T-helper 17 cell (primary cell): ENCODE measurements at regions not wholly inside any gene's neighbourhood (a gene's known extent, or its start where the extent isn't known, plus 50 kb on each side); places are given as distances from the start of the nearest gene placed in this dataset.

ENCODE experiments used
- ATAC-seq: fragments of 150-1000 bp; cut with Tn5 transposase; 2 replicates; pipeline ENCODE4 v1.10.0; 2021; ENCODE audit warnings: mild to moderate bottlenecking, moderate library complexity
- DNase-seq, 3 donors: peaks; one replicate each; pipeline versions ENCODE4 v3.0.0 to v3.0.0-alpha.2; 2020 to 2021
- H3K9me3 ChIP-seq: one replicate; pipeline ENCODE4 v1.7.0; 2013; ENCODE audit warnings: low read length, mild to moderate bottlenecking; ENCODE audit not compliant: control insufficient read depth, poor library complexity, severe bottlenecking
- H3K27ac Mint-ChIP-seq: one replicate; pipeline ENCODE4 v1.8.0; 2022; ENCODE audit warnings: mild to moderate bottlenecking, moderate library complexity, mixed read lengths
- H3K27me3 Mint-ChIP-seq: one replicate; pipeline ENCODE4 v1.8.0; 2022; ENCODE audit warnings: mixed read lengths
- H3K36me3 Mint-ChIP-seq: one replicate; pipeline ENCODE4 v1.8.0; 2022; ENCODE audit warnings: low read depth, mixed read lengths
- H3K4me1 Mint-ChIP-seq: one replicate; pipeline ENCODE4 v1.8.0; 2022; ENCODE audit warnings: mild to moderate bottlenecking, mixed read lengths
- H3K4me3 Mint-ChIP-seq: one replicate; pipeline ENCODE4 v1.8.0; 2022; ENCODE audit warnings: mild to moderate bottlenecking, moderate library complexity, mixed read lengths

GRCh38 chrX:42954880-42955279 lies 176.9 kb upstream of the PPP1R2C start:
- Mint-ChIP-seq H3K36me3 (no peaks in the 10 kb centered on the region), H3K27me3 (no peaks in the 10 kb centered on the region), H3K4me3 (no peak overlapping the region), H3K27ac (no peak overlapping the region), H3K4me1 (peaks cover 8% of the 10 kb centered on the region)
- ATAC-seq (no peak), DNase-seq (no peak)
- no peaks in the 10 kb centered on the region for H3K9me3 ChIP-seq

DNA sequence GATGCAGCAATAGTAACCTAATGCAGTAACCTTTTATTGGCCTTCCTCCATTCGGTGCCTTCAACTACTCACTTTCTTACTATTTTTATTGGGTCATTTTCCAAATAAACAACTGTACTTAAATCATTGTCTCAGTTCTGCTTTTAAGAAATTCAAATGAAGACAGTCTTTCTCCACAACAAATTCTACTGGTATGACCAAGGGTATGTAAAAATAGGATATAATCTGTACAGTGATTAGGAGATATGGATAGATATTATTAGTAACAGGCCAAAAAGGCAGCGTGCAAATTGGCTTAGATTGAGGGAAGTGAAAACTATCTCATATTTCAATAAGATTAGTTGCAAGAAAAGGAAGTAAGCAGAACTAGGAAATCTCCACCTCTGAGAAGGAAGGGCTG lies 177.4 kb upstream of the PPP1R2C start:
- Mint-ChIP-seq H3K4me1 (peaks cover 8% of the 10 kb centered on the region), H3K27ac (peak overlapping the region; percentile 32), H3K4me3 (no peak overlapping the region), H3K27me3 (no peaks in the 10 kb centered on the region), H3K36me3 (no peaks in the 10 kb centered on the region)
- DNase-seq, result no peak
- no peak for ATAC-seq
- no peaks in the 10 kb centered on the region for H3K9me3 ChIP-seq

DNA sequence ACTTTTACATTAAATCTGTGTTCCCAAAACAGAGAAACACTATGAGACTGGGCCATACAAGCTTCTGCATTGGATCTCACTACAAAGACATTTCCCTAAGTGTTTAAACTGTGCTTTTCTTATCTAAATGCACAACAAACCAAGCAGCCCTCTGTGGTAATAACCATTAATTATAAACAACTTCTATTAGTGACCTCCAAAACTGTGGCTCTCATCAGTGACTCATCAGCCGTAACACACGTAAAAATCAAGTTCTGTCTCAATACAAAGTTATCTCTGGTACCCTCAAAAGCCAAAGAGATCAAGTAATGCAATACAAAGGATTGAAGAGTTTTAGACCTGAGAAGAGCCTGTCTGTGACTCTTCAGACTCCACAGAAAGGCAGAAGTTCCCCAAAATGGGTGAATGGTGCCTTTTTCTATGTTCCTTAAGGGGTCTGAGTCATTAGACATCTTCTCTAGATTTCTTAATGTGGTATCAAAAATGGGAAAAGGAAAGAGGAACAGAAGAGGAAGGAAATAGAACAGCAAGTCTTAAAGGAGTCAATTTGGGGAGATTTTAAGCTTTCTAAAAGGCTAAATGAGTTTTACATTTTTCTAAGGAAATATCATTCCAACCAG lies 189.8 kb upstream of the PPP1R2C start:
- Mint-ChIP-seq H3K36me3 (peaks cover 3% of the 10 kb centered on the region), H3K4me3 (no peak overlapping the region), H3K27me3 (no peaks in the 10 kb centered on the region), H3K4me1 (peaks cover 4% of the 10 kb centered on the region), H3K27ac (peak overlapping the region; percentile 45)
- DNase-seq, result no peak
- H3K9me3 ChIP-seq, result no peaks in the 10 kb centered on the region
- ATAC-seq, result no peak

DNA sequence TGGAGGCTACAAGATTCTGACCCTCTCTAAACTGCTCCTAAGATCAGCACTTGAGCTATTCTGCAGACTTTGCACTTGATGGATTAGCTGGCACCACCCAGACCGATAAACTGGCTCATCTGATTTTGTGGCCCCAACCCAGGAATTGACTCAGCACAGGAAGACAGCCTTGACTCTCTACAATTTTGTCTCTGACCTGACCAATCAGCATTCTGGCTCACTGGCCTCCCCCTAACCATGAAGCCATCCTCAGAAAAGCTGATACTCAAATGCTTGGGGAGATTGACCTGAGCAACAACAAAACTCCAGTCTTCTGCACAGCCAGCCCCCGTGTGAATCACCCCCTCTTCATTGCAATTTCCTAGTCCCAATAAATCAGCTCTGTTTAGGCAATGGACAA lies 195.4 kb upstream of the PPP1R2C start:
- Mint-ChIP-seq H3K4me1 (peaks cover 2% of the 10 kb centered on the region), H3K36me3 (no peaks in the 10 kb centered on the region), H3K27ac (no peak overlapping the region), H3K4me3 (no peak overlapping the region), H3K27me3 (no peaks in the 10 kb centered on the region)
- H3K9me3 ChIP-seq, result no peaks in the 10 kb centered on the region
- ATAC-seq, result no peak
- DNase-seq, result no peak

- no peak for ATAC-seq
- no peaks in the 10 kb centered on the region for H3K9me3 ChIP-seq
- no peak for DNase-seq
- Mint-ChIP-seq H3K36me3 (no peaks in the 10 kb centered on the region), H3K4me1 (peaks cover 5% of the 10 kb centered on the region), H3K27me3 (no peaks in the 10 kb centered on the region), H3K4me3 (no peak overlapping the region), H3K27ac (no peak overlapping the region)
These were observed 197.9 kb upstream of the PPP1R2C start for GRCh38 chrX:42975906-42976305.

DNA sequence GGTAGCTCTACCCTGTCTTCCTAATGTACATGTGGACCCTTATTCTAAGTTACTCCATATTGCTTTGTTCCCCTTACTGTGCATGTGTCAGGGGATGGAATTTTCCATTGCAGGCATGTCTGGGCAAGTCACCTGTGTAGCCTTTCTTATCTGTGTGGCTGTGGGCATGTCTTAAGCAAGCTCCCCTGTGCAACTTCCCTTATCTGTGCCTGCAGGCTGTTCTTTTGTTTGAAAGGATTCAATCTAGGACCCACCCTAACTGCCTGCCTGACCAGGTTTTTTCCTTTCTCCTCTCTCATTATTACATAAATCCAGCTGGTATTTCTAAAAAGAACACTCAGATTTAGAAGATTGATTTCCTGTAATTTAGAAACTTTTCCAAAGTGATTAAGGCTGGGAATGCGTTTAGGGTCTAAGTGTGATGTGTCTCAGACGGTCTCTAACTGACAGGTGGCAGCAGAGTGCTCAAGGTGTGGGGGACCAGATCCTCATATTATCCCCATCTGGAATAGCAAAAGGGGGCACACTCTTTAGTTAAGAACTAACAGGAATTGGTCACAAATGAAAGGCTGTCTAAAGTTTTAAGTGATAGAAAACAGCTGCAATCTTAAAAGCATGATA lies 198.9 kb upstream of the PPP1R2C start:
- H3K36me3 Mint-ChIP-seq, result no peaks in the 10 kb centered on the region
- no peak for DNase-seq
- peaks cover 5% of the 10 kb centered on the region for H3K4me1 Mint-ChIP-seq
- no peak for ATAC-seq
- no peak overlapping the region for H3K4me3 Mint-ChIP-seq
- no peaks in the 10 kb centered on the region for H3K9me3 ChIP-seq
- no peak overlapping the region for H3K27ac Mint-ChIP-seq
- no peaks in the 10 kb centered on the region for H3K27me3 Mint-ChIP-seq

GRCh38 chrX:42978655-42979379 lies 200.9 kb upstream of the PPP1R2C start:
- H3K4me1 Mint-ChIP-seq, result peaks cover 6% of the 10 kb centered on the region
- no peak for ATAC-seq

DNA sequence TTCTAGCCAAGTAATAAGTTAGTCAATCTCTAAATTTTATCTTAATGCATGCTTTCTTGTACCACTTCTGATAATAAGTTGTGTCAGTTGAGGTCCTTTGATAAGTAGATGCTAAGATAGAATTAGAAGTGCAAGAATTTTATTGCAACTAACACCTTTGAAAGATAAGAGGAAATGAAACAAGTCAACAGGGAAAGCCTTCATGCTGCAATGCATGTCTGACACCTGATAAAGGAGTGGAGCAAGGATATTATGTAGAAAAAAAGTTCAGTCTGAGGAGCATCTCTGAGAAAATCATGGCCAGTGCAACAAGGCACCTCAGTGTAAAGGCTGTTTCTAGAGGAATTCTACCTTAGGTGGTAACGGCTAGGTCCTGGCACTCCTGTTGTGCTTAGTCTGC lies 210.7 kb upstream of the PPP1R2C start:
- no peaks in the 10 kb centered on the region for H3K27me3 Mint-ChIP-seq
- DNase-seq, result no peak
- no peaks in the 10 kb centered on the region for H3K4me1 Mint-ChIP-seq
- H3K4me3 Mint-ChIP-seq, result no peak overlapping the region
- H3K9me3 ChIP-seq, result no peaks in the 10 kb centered on the region
- ATAC-seq, result no peak
- no peak overlapping the region for H3K27ac Mint-ChIP-seq
- H3K36me3 Mint-ChIP-seq, result no peaks in the 10 kb centered on the region

More at GRCh38 chrX:42978655-42979379, 200.9 kb upstream of the PPP1R2C start:
- Mint-ChIP-seq H3K27me3 (no peaks in the 10 kb centered on the region), H3K36me3 (no peaks in the 10 kb centered on the region), H3K4me3 (no peak overlapping the region), H3K27ac (no peak overlapping the region)
- no peak for DNase-seq
- H3K9me3 ChIP-seq, result no peaks in the 10 kb centered on the region

DNA sequence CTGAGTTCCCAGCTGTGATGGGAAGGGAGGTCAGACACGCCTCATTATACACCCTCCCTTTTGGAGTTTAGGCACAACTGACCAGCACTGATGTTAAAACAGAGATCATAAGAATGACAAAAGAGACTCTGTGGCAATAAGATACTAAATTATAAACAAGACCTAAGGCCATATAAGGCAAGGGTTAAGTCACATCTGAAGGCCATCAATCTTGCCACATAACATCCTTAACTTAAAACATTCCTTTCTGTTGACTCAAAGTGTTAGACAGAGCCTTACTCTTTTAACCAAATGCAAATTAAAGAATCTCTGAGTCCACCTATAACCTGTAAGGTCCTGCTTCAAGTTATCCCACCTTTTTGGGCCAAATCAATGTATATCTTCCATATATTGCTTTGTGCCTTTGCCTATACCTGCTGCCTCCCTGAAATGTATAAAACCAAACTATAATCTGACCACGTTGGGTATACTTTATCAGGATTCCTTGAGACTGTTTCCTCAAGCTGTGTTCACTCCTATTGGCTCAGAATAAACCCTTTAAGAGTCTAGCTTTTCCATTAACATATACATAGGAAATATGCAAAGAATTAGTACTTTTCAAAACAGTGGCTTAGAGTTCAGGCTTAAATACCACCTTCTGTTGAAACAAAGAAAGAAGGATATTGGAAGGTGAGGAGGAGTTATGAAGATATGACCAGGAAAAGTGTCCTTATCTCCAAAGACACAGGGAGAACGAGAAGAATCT lies 214.4 kb upstream of the PPP1R2C start:
- H3K4me3 Mint-ChIP-seq, result no peak overlapping the region
- H3K27me3 Mint-ChIP-seq, result no peaks in the 10 kb centered on the region
- peaks cover 3% of the 10 kb centered on the region for H3K4me1 Mint-ChIP-seq
- H3K36me3 Mint-ChIP-seq, result no peaks in the 10 kb centered on the region
- no peak overlapping the region for H3K27ac Mint-ChIP-seq
- ATAC-seq, result no peak
- DNase-seq, result no peak
- no peaks in the 10 kb centered on the region for H3K9me3 ChIP-seq

- H3K27ac Mint-ChIP-seq, result no peak overlapping the region
- H3K4me3 Mint-ChIP-seq, result no peak overlapping the region
- DNase-seq (no peak), ATAC-seq (no peak)
- no peaks in the 10 kb centered on the region for H3K9me3 ChIP-seq
- H3K27me3 Mint-ChIP-seq, result no peaks in the 10 kb centered on the region
- H3K4me1 Mint-ChIP-seq, result peaks cover 3% of the 10 kb centered on the region
- no peaks in the 10 kb centered on the region for H3K36me3 Mint-ChIP-seq
These were observed 218.9 kb upstream of the PPP1R2C start for GRCh38 chrX:42996861-42997260.

- H3K27ac Mint-ChIP-seq, result no peak overlapping the region
These were observed 222.2 kb upstream of the PPP1R2C start for GRCh38 chrX:43000121-43000520.

GRCh38 chrX:43002526-43003203 lies 224.7 kb upstream of the PPP1R2C start:
- H3K9me3 ChIP-seq, result no peaks in the 10 kb centered on the region
- no peaks in the 10 kb centered on the region for H3K36me3 Mint-ChIP-seq
- no peaks in the 10 kb centered on the region for H3K27me3 Mint-ChIP-seq
- peak overlapping the region; percentile 12 for H3K4me3 Mint-ChIP-seq
- no peaks in the 10 kb centered on the region for H3K4me1 Mint-ChIP-seq
- ATAC-seq (no peak), DNase-seq (no peak)
- no peak overlapping the region for H3K27ac Mint-ChIP-seq

More at GRCh38 chrX:43000121-43000520, 222.2 kb upstream of the PPP1R2C start:
- no peaks in the 10 kb centered on the region for H3K9me3 ChIP-seq
- Mint-ChIP-seq H3K4me1 (peaks cover 3% of the 10 kb centered on the region), H3K4me3 (no peak overlapping the region), H3K27me3 (no peaks in the 10 kb centered on the region), H3K36me3 (no peaks in the 10 kb centered on the region)
- DNase-seq (no peak), ATAC-seq (no peak)

DNA sequence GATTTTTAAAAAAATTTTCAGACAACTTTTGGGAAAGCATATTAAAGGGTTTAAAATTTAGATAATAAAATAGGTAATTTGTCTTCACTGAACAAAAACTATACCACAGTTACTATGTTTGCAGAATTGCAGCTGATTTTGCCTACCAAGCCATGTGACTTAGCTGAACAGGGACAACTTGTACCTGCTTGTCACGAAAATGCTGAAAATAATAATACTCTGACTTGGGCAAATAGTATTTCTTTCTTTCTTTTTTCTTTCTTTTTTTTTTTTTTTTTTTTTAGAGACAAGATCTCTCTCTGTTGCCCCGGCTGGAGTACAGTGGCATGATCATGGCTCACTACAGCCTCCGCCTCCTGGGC lies 225.2 kb upstream of the PPP1R2C start:
- DNase-seq (no peak), ATAC-seq (no peak)
- H3K4me3 Mint-ChIP-seq, result no peak overlapping the region
- H3K27ac Mint-ChIP-seq, result no peak overlapping the region
- H3K27me3 Mint-ChIP-seq, result no peaks in the 10 kb centered on the region
- H3K36me3 Mint-ChIP-seq, result no peaks in the 10 kb centered on the region
- no peaks in the 10 kb centered on the region for H3K4me1 Mint-ChIP-seq
- no peaks in the 10 kb centered on the region for H3K9me3 ChIP-seq
